IMR-90 (cell line): ENCODE measurements at regions not wholly inside any gene's neighbourhood (a gene's known extent, or its start where the extent isn't known, plus 50 kb on each side); places are given as distances from the start of the nearest gene placed in this dataset.
"Not testable (repeated sequence)": the region's sequence is repeated elsewhere in the genome, so short reads cannot be mapped to it uniquely, and the experiment has no call there.

Source experiments
- ATAC-seq: fragments of 200-7000 bp; cut with Tn5 transposase; 2 replicates; pipeline ENCODE4 v1.9.1; 2020; ENCODE audit warnings: low read depth, mild to moderate bottlenecking, moderate library complexity
- BruUV-seq: library from RNA; stranded (reverse); fragments of 400-500 nt; replicated peaks from 2 replicates; lab custom pipeline; 2021; lab: Mats Ljungman, UMichigan
- CTCF ChIA-PET: fragments of 300-600 bp; formaldehyde crosslinking; extraction: SDS; loops from one replicate; lab custom pipeline; 2021; ENCODE audit warnings: antibody characterized with exemption; lab: Yijun Ruan, JAX
- POLR2A ChIA-PET: fragments of 300-600 bp; sonication (Branson Sonifier 250); formaldehyde crosslinking; loops from one replicate; lab custom pipeline; 2022; ENCODE audit warnings: antibody characterized with exemption; ENCODE audit not compliant: unreplicated experiment; lab: Charles Lee
- DNase-seq: peaks from one replicate; pipeline ENCODE4 v3.0.0; 2013
- H2AFZ ChIP-seq: replicated peaks from 2 replicates; pipeline ENCODE3; 2013; ENCODE audit warnings: low read length, mild to moderate bottlenecking; ENCODE audit not compliant: poor library complexity
- H2AK5ac ChIP-seq: 2 replicates; pipeline ENCODE4 v1.6.1; 2013; ENCODE audit warnings: low read depth, low read length, inconsistent platforms
- H2AK9ac ChIP-seq: replicated peaks from 2 replicates; pipeline ENCODE3; 2013; ENCODE audit warnings: mild to moderate bottlenecking, low read depth, low read length, moderate library complexity; ENCODE audit not compliant: poor library complexity
- H2BK120ac ChIP-seq: 2 replicates; pipeline ENCODE4 v1.6.1; 2013; ENCODE audit warnings: low read depth, low read length, inconsistent platforms
- H2BK15ac ChIP-seq: 3 replicates; pipeline ENCODE4 v1.6.1; 2013; ENCODE audit warnings: low read depth, low read length, inconsistent platforms
- H2BK20ac ChIP-seq: 2 replicates; pipeline ENCODE4 v1.6.1; 2013; ENCODE audit warnings: low read depth, mild to moderate bottlenecking, inconsistent platforms, low read length, moderate library complexity
- H2BK5ac ChIP-seq: 2 replicates; pipeline ENCODE4 v1.6.1; 2013; ENCODE audit warnings: mild to moderate bottlenecking, low read depth, low read length, inconsistent platforms; ENCODE audit not compliant: poor library complexity, severe bottlenecking
- H3K14ac ChIP-seq: replicated peaks from 2 replicates; pipeline ENCODE4 v1.6.1; 2013; ENCODE audit warnings: low read depth, low read length, inconsistent platforms
- H3K18ac ChIP-seq: 2 replicates; pipeline ENCODE4 v1.6.1; 2013; ENCODE audit warnings: low read depth, low read length, control low read depth
- H3K23ac ChIP-seq: 2 replicates; pipeline ENCODE4 v1.6.1; 2013; ENCODE audit warnings: low read depth, low read length, inconsistent platforms
- H3K27ac ChIP-seq: 2 replicates; pipeline ENCODE4 v1.5.1; 2013; ENCODE audit warnings: mild to moderate bottlenecking, control low read depth, low read length; ENCODE audit not compliant: insufficient read depth
- H3K27me3 ChIP-seq: 2 replicates; pipeline ENCODE4 v1.6.1; 2013; ENCODE audit warnings: low read length; ENCODE audit not compliant: control insufficient read depth, insufficient read depth
- H3K36me3 ChIP-seq: 2 replicates; pipeline ENCODE4 v1.6.1; 2013; ENCODE audit warnings: low read length, mixed read lengths; ENCODE audit not compliant: control insufficient read depth, insufficient read depth
- H3K4ac ChIP-seq: 2 replicates; pipeline ENCODE4 v1.6.1; 2013; ENCODE audit warnings: low read depth, low read length, inconsistent platforms
- H3K4me1 ChIP-seq: 2 replicates; pipeline ENCODE4 v1.6.1; 2013; ENCODE audit warnings: low read length, mixed read lengths; ENCODE audit not compliant: control insufficient read depth, insufficient read depth
- H3K4me2 ChIP-seq: 2 replicates; pipeline ENCODE4 v1.6.1; 2013; ENCODE audit warnings: low read depth, mild to moderate bottlenecking, control low read depth, low read length, moderate library complexity
- H3K4me3 ChIP-seq: 2 replicates; pipeline ENCODE4 v1.5.1; 2013; ENCODE audit warnings: low read depth, mild to moderate bottlenecking, control low read depth, low read length, moderate library complexity; ENCODE audit not compliant: insufficient read depth
- H3K56ac ChIP-seq: 2 replicates; pipeline ENCODE4 v1.6.1; 2013; ENCODE audit warnings: low read length, inconsistent platforms; ENCODE audit not compliant: insufficient read depth; ENCODE audit errors: extremely low read depth
- H3K79me1 ChIP-seq, 2 experiments: 2 replicates each; pipeline ENCODE4 v1.6.1; 2013; ENCODE audit warnings: low read length in 2 of 2, inconsistent platforms in 1 of 2, low read depth in 1 of 2
- H3K9ac ChIP-seq: 2 replicates; pipeline ENCODE4 v1.6.1; 2013; ENCODE audit warnings: low read depth, low read length, control low read depth
- H3K9me1 ChIP-seq: 2 replicates; pipeline ENCODE4 v1.6.1; 2013; ENCODE audit warnings: low read length, inconsistent platforms; ENCODE audit not compliant: insufficient read depth
- H3K9me3 ChIP-seq: 2 replicates; pipeline ENCODE4 v1.6.1; 2013; ENCODE audit warnings: low read length; ENCODE audit not compliant: control insufficient read depth, insufficient read depth
- H4K20me1 ChIP-seq: 2 replicates; pipeline ENCODE4 v1.6.1; 2013; ENCODE audit warnings: low read length, inconsistent platforms; ENCODE audit not compliant: insufficient read depth
- H4K5ac ChIP-seq: 2 replicates; pipeline ENCODE4 v1.6.1; 2013; ENCODE audit warnings: mild to moderate bottlenecking, low read depth, low read length, control low read depth
- H4K8ac ChIP-seq, 2 experiments: 2 replicates each; pipeline ENCODE4 v1.6.1; 2013; ENCODE audit warnings: low read depth in 2 of 2, low read length in 2 of 2, control low read depth in 1 of 2, inconsistent platforms in 1 of 2
- H4K91ac ChIP-seq: 2 replicates; pipeline ENCODE4 v1.6.1; 2013; ENCODE audit warnings: low read depth, low read length, inconsistent platforms; ENCODE audit not compliant: insufficient read depth
- CTCF ChIP-seq: conservative IDR thresholded peaks from 2 replicates; pipeline ENCODE4 v1.5.1; 2012; ENCODE audit warnings: mild to moderate bottlenecking, low read depth, low read length, improper control_type of control experiment
- RAD21 ChIP-seq: IDR thresholded peaks from 2 replicates; pipeline ENCODE4 v1.6.1; 2012; ENCODE audit warnings: low read length, improper control_type of control experiment
- SMC3 ChIP-seq: fragments of 150-350 bp; IDR thresholded peaks from 2 replicates; pipeline ENCODE4 v1.6.1; 2016; ENCODE audit warnings: low read depth, mild to moderate bottlenecking, antibody characterized with exemption, low read length, moderate library complexity
- WGBS, 2 experiments: methylation state at CpG; one replicate each; pipeline versions ENCODE4 v1.1.5 to v1.1.7; 2013; ENCODE audit warnings: missing lambda C conversion rate in 2 of 2; ENCODE audit not compliant: insufficient read length in 1 of 2; ENCODE audit errors: extremely low coverage in 2 of 2; 5-methylcytosine and 5-hydroxymethylcytosine counted together
- dilution Hi-C: fragments of 300-500 bp; cut with HindIII; formaldehyde crosslinking; loops from one replicate; pipeline ENCODE4 v1.14.3; 2018; ENCODE audit warnings: low sequenced_read_pairs; ENCODE audit not compliant: unreplicated experiment
- in situ Hi-C: fragments of 300-500 bp; cut with MboI; formaldehyde crosslinking; loops from 3 replicates; pipeline ENCODE4 v1.14.3; 2019; ENCODE audit warnings: low sequenced_read_pairs, inconsistent platforms, mixed read lengths
- intact Hi-C: fragments of 100-400 bp; cut with micrococcal nuclease; formaldehyde crosslinking; loops from 2 replicates; pipeline ENCODE4 v1.10.0; 2022

DNA sequence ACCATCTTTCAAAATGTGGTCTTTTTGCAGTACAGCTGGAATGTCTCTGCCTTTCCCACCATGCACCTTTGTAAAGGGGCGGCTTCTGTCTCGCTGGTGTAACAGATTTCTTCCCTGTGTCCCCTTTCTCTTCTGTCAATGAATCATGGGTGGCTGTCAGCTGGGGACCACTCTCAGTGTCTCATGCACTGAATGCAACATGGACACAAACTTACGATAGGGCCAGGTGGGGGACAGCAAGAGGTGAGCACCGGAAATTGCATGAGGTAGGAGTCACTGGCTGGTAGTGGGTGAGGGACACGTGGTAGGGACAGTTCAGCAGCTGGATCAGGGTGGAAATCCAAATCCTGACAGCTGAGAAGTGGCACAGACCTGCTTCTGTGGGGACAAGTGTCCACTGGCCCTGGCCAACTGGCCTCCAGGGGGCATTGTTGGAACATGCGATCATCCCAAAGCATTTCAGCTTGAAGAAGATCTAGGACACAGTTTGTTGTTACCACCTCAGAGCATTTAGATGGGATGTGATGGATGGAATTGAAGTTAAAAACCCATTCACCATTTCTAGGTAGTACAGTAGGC lies 1383.5 kb downstream of the CDH12 start:
- H3K18ac ChIP-seq, H3K23ac ChIP-seq, H3K4me1 ChIP-seq, H3K14ac ChIP-seq, CTCF ChIA-PET, H4K5ac ChIP-seq, H4K8ac ChIP-seq, H4K91ac ChIP-seq, H2AK9ac ChIP-seq, H3K9me1 ChIP-seq, H2BK120ac ChIP-seq, H3K36me3 ChIP-seq, H3K27me3 ChIP-seq, H3K9ac ChIP-seq, POLR2A ChIA-PET, dilution Hi-C loops, H2AK5ac ChIP-seq, H3K9me3 ChIP-seq, H2BK15ac ChIP-seq, H3K79me1 ChIP-seq, H3K27ac ChIP-seq, H4K20me1 ChIP-seq, BruUV-seq, H2BK20ac ChIP-seq, H3K56ac ChIP-seq, H2BK5ac ChIP-seq, H3K4me3 ChIP-seq, H3K4me2 ChIP-seq, H3K4ac ChIP-seq, H2AFZ ChIP-seq: not testable (repeated sequence)
- in situ Hi-C loops (loop anchor here (10.0 kb wide), 1 partner anchor 335 kb away; no protein-coding TSS in a partner anchor), intact Hi-C loops (loop anchor here (1.0 kb wide), 1 partner anchor 334 kb away; no protein-coding TSS in a partner anchor)
- peak; percentile 75 for ATAC-seq
- DNase-seq: peak; percentile 26
- TF ChIP-seq SMC3 (peak; percentile 57), RAD21 (peak; percentile 62), CTCF (peak; percentile 48)
- no CpG with 5 or more reads among the region's 6 CpGs for WGBS, 2 experiments

GRCh38 chr5:21467544-21467943 lies 1385.6 kb downstream of the CDH12 start:
- intact Hi-C loops, POLR2A ChIA-PET, DNase-seq, H3K36me3 ChIP-seq, H2BK15ac ChIP-seq, H3K4me3 ChIP-seq, H2BK120ac ChIP-seq, BruUV-seq, H4K5ac ChIP-seq, H2AK5ac ChIP-seq, dilution Hi-C loops, H2AK9ac ChIP-seq, H4K8ac ChIP-seq, H3K9me3 ChIP-seq, ATAC-seq, H3K27ac ChIP-seq, H3K4ac ChIP-seq, H4K91ac ChIP-seq, H2BK20ac ChIP-seq, H4K20me1 ChIP-seq, H3K4me2 ChIP-seq, H3K18ac ChIP-seq, H3K27me3 ChIP-seq, H3K56ac ChIP-seq, H3K9me1 ChIP-seq, H3K14ac ChIP-seq, H3K4me1 ChIP-seq, H3K79me1 ChIP-seq, H3K23ac ChIP-seq, CTCF ChIA-PET, H2AFZ ChIP-seq, H3K9ac ChIP-seq, H2BK5ac ChIP-seq: not testable (repeated sequence)
- no CpG with 5 or more reads among the region's 5 CpGs for WGBS, 2 experiments
- in situ Hi-C loops: loop anchor here (10.0 kb wide), 1 partner anchor 337 kb away; no protein-coding TSS in a partner anchor
